Activated T-cell treated with anti-CD3 and anti-CD28 coated beads, Interleukin-2, amount 50 U/mL, for 24 hours (primary cell): ENCODE measurements at regions not wholly inside any gene's neighbourhood (a gene's known extent, or its start where the extent isn't known, plus 50 kb on each side); places are given as distances from the start of the nearest gene placed in this dataset.

Experiments used
- DNase-seq: peaks from one replicate; pipeline ENCODE4 v3.0.0-alpha.2; 2020
- H3K27ac Mint-ChIP-seq: 2 replicates; pipeline ENCODE4 v1.8.0; 2020; ENCODE audit warnings: mild to moderate bottlenecking, mixed read lengths
- H3K27me3 Mint-ChIP-seq: 2 replicates; pipeline ENCODE4 v1.8.0; 2020; ENCODE audit warnings: mixed read lengths
- H3K36me3 Mint-ChIP-seq: 2 replicates; pipeline ENCODE4 v1.8.0; 2020; ENCODE audit warnings: low read depth, mixed read lengths
- H3K4me1 Mint-ChIP-seq: 2 replicates; pipeline ENCODE4 v1.8.0; 2020; ENCODE audit warnings: low read depth, mixed read lengths
- H3K4me3 Mint-ChIP-seq: 2 replicates; pipeline ENCODE4 v1.8.0; 2020; ENCODE audit warnings: mild to moderate bottlenecking, moderate library complexity, mixed read lengths
- H3K9me3 Mint-ChIP-seq: 2 replicates; pipeline ENCODE4 v1.8.0; 2020; ENCODE audit warnings: mixed read lengths

- Mint-ChIP-seq H3K4me3 (no peak overlapping the region), H3K9me3 (no peaks in the 10 kb centered on the region), H3K27me3 (no peaks in the 10 kb centered on the region), H3K27ac (no peak overlapping the region), H3K4me1 (peaks cover 7% of the 10 kb centered on the region), H3K36me3 (no peaks in the 10 kb centered on the region)
- no peak for DNase-seq
Measured at GRCh38 chr6:15044948-15045347, 200.9 kb upstream of the JARID2 start.

- H3K4me3 Mint-ChIP-seq: no peak overlapping the region
- no peak for DNase-seq
- no peak overlapping the region for H3K27ac Mint-ChIP-seq
- no peaks in the 10 kb centered on the region for H3K9me3 Mint-ChIP-seq
- H3K36me3 Mint-ChIP-seq: no peaks in the 10 kb centered on the region
- H3K27me3 Mint-ChIP-seq: no peaks in the 10 kb centered on the region
- peaks cover 7% of the 10 kb centered on the region for H3K4me1 Mint-ChIP-seq
Measured at GRCh38 chr6:15046751-15047150, 199.1 kb upstream of the JARID2 start.

GRCh38 chr6:15048367-15048766, 197.5 kb upstream of the JARID2 start:
- no peak overlapping the region for H3K27ac Mint-ChIP-seq
- DNase-seq: no peak
- no peaks in the 10 kb centered on the region for H3K9me3 Mint-ChIP-seq
- no peaks in the 10 kb centered on the region for H3K36me3 Mint-ChIP-seq
- peaks cover 7% of the 10 kb centered on the region for H3K4me1 Mint-ChIP-seq
- no peaks in the 10 kb centered on the region for H3K27me3 Mint-ChIP-seq
- no peak overlapping the region for H3K4me3 Mint-ChIP-seq

- H3K9me3 Mint-ChIP-seq: no peaks in the 10 kb centered on the region
- H3K36me3 Mint-ChIP-seq: no peaks in the 10 kb centered on the region
- H3K4me3 Mint-ChIP-seq: no peak overlapping the region
- DNase-seq: no peak
- H3K27ac Mint-ChIP-seq: no peak overlapping the region
- no peaks in the 10 kb centered on the region for H3K4me1 Mint-ChIP-seq
- H3K27me3 Mint-ChIP-seq: no peaks in the 10 kb centered on the region
Measured at GRCh38 chr6:15058200-15059061, 187.4 kb upstream of the JARID2 start.

- Mint-ChIP-seq H3K4me1 (no peaks in the 10 kb centered on the region), H3K9me3 (no peaks in the 10 kb centered on the region)
Measured at GRCh38 chr6:15061180-15061641, 184.7 kb upstream of the JARID2 start.

GRCh38 chr6:15061908-15062515, 183.9 kb upstream of the JARID2 start:
- H3K4me1 Mint-ChIP-seq: peaks cover 7% of the 10 kb centered on the region
- H3K36me3 Mint-ChIP-seq: no peaks in the 10 kb centered on the region
- H3K27ac Mint-ChIP-seq: no peak overlapping the region
- DNase-seq: no peak
- H3K4me3 Mint-ChIP-seq: no peak overlapping the region
- H3K27me3 Mint-ChIP-seq: no peaks in the 10 kb centered on the region
- H3K9me3 Mint-ChIP-seq: no peaks in the 10 kb centered on the region

More at GRCh38 chr6:15061180-15061641, 184.7 kb upstream of the JARID2 start:
- Mint-ChIP-seq H3K4me3 (no peak overlapping the region), H3K27ac (no peak overlapping the region), H3K27me3 (no peaks in the 10 kb centered on the region), H3K36me3 (no peaks in the 10 kb centered on the region)
- DNase-seq: no peak

- H3K27me3 Mint-ChIP-seq: no peaks in the 10 kb centered on the region
- no peaks in the 10 kb centered on the region for H3K36me3 Mint-ChIP-seq
- H3K27ac Mint-ChIP-seq: no peak overlapping the region
- H3K9me3 Mint-ChIP-seq: no peaks in the 10 kb centered on the region
- H3K4me1 Mint-ChIP-seq: peaks cover 9% of the 10 kb centered on the region
- H3K4me3 Mint-ChIP-seq: no peak overlapping the region
- DNase-seq: no peak
Measured at GRCh38 chr6:15062516-15063252, 183.2 kb upstream of the JARID2 start.

- no peak overlapping the region for H3K27ac Mint-ChIP-seq
- H3K4me1 Mint-ChIP-seq: peaks cover 9% of the 10 kb centered on the region
- H3K36me3 Mint-ChIP-seq: no peaks in the 10 kb centered on the region
- no peak overlapping the region for H3K4me3 Mint-ChIP-seq
- no peak for DNase-seq
- no peaks in the 10 kb centered on the region for H3K9me3 Mint-ChIP-seq
- H3K27me3 Mint-ChIP-seq: no peaks in the 10 kb centered on the region
Measured at GRCh38 chr6:15063253-15063853, 182.5 kb upstream of the JARID2 start.

GRCh38 chr6:15065261-15065989, 180.4 kb upstream of the JARID2 start:
- H3K4me1 Mint-ChIP-seq: peaks cover 9% of the 10 kb centered on the region
- no peaks in the 10 kb centered on the region for H3K36me3 Mint-ChIP-seq
- H3K4me3 Mint-ChIP-seq: no peak overlapping the region
- H3K27me3 Mint-ChIP-seq: no peaks in the 10 kb centered on the region
- no peak overlapping the region for H3K27ac Mint-ChIP-seq
- no peaks in the 10 kb centered on the region for H3K9me3 Mint-ChIP-seq
- no peak for DNase-seq

GRCh38 chr6:15066089-15066758, 179.6 kb upstream of the JARID2 start:
- no peak overlapping the region for H3K4me3 Mint-ChIP-seq
- no peaks in the 10 kb centered on the region for H3K36me3 Mint-ChIP-seq
- H3K9me3 Mint-ChIP-seq: no peaks in the 10 kb centered on the region
- H3K4me1 Mint-ChIP-seq: peaks cover 9% of the 10 kb centered on the region
- no peak overlapping the region for H3K27ac Mint-ChIP-seq
- DNase-seq: no peak
- H3K27me3 Mint-ChIP-seq: no peaks in the 10 kb centered on the region

- no peak overlapping the region for H3K27ac Mint-ChIP-seq
- no peak for DNase-seq
Measured at GRCh38 chr6:15073344-15073789, 172.5 kb upstream of the JARID2 start.

GRCh38 chr6:15073883-15074465, 171.9 kb upstream of the JARID2 start:
- Mint-ChIP-seq H3K9me3 (no peaks in the 10 kb centered on the region), H3K4me3 (no peak overlapping the region), H3K27me3 (no peaks in the 10 kb centered on the region), H3K36me3 (no peaks in the 10 kb centered on the region), H3K4me1 (peaks cover 10% of the 10 kb centered on the region), H3K27ac (no peak overlapping the region)
- no peak for DNase-seq

More at GRCh38 chr6:15073344-15073789, 172.5 kb upstream of the JARID2 start:
- no peaks in the 10 kb centered on the region for H3K9me3 Mint-ChIP-seq
- no peaks in the 10 kb centered on the region for H3K36me3 Mint-ChIP-seq
- no peaks in the 10 kb centered on the region for H3K27me3 Mint-ChIP-seq
- H3K4me3 Mint-ChIP-seq: no peak overlapping the region
- peaks cover 10% of the 10 kb centered on the region for H3K4me1 Mint-ChIP-seq

GRCh38 chr6:15074806-15075205, 171.1 kb upstream of the JARID2 start:
- DNase-seq: no peak
- H3K4me3 Mint-ChIP-seq: no peak overlapping the region
- peaks cover 10% of the 10 kb centered on the region for H3K4me1 Mint-ChIP-seq
- H3K27me3 Mint-ChIP-seq: no peaks in the 10 kb centered on the region
- H3K36me3 Mint-ChIP-seq: no peaks in the 10 kb centered on the region
- H3K9me3 Mint-ChIP-seq: no peaks in the 10 kb centered on the region
- H3K27ac Mint-ChIP-seq: no peak overlapping the region
